HL-60 (cell line): ENCODE measurements at regions not wholly inside any gene's neighbourhood (a gene's known extent, or its start where the extent isn't known, plus 50 kb on each side); places are given as distances from the start of the nearest gene placed in this dataset.

ENCODE experiments used
- POLR2AphosphoS5 ChIP-seq: IDR thresholded peaks from 2 replicates; pipeline ENCODE4 v1.6.1; 2012; ENCODE audit warnings: low read depth
- TF ChIP-seq, protein P1 (sequence below): IDR thresholded peaks from one replicate; pipeline ENCODE4 v1.5.1; 2011; ENCODE audit warnings: low read length, control low read depth, inconsistent platforms; ENCODE audit not compliant: insufficient read depth

DNA sequence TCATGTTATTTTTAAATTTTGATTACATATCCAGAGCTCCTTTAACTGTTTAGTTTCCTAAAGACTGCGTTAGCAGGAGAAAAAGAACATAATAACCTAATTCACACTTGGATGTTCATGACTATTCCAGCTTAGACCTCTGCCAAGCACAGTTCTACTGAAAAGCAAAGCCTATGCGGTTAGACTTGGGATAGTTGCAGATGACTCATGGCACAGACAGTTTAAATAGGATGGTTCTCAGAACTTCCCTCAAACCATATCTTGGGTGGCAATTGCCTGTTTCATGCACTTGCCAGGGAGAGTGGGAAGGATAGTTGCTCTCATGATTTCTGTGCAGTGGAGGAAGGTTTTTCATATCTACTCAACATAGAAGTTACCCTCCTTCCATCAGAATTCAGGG lies 149.7 kb upstream of the KLHL29 start:
- TF ChIP-seq POLR2AphosphoS5: no peak
- TF ChIP-seq, protein P1, sequence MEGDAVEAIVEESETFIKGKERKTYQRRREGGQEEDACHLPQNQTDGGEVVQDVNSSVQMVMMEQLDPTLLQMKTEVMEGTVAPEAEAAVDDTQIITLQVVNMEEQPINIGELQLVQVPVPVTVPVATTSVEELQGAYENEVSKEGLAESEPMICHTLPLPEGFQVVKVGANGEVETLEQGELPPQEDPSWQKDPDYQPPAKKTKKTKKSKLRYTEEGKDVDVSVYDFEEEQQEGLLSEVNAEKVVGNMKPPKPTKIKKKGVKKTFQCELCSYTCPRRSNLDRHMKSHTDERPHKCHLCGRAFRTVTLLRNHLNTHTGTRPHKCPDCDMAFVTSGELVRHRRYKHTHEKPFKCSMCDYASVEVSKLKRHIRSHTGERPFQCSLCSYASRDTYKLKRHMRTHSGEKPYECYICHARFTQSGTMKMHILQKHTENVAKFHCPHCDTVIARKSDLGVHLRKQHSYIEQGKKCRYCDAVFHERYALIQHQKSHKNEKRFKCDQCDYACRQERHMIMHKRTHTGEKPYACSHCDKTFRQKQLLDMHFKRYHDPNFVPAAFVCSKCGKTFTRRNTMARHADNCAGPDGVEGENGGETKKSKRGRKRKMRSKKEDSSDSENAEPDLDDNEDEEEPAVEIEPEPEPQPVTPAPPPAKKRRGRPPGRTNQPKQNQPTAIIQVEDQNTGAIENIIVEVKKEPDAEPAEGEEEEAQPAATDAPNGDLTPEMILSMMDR: no peak
